Stimulated activated CD4-positive, alpha-beta T cell treated with anti-CD3 and anti-CD28 coated beads, Interleukin-15, amount 100 ng/mL, for 1 hour (primary cell): ENCODE measurements at regions not wholly inside any gene's neighbourhood (a gene's known extent, or its start where the extent isn't known, plus 50 kb on each side); places are given as distances from the start of the nearest gene placed in this dataset.
A peak's percentile ranks its signal among the peaks of the same experiment; 100 is the strongest.
"Not testable (repeated sequence)": the region's sequence is repeated elsewhere in the genome, so short reads cannot be mapped to it uniquely, and the experiment has no call there.

ENCODE experiments used
- DNase-seq, 2 donors: peaks; one replicate each; pipeline ENCODE4 v3.0.0-alpha.2; 2020; ENCODE audit warnings: low read depth in 1 of 2, low spot score in 1 of 2

DNA sequence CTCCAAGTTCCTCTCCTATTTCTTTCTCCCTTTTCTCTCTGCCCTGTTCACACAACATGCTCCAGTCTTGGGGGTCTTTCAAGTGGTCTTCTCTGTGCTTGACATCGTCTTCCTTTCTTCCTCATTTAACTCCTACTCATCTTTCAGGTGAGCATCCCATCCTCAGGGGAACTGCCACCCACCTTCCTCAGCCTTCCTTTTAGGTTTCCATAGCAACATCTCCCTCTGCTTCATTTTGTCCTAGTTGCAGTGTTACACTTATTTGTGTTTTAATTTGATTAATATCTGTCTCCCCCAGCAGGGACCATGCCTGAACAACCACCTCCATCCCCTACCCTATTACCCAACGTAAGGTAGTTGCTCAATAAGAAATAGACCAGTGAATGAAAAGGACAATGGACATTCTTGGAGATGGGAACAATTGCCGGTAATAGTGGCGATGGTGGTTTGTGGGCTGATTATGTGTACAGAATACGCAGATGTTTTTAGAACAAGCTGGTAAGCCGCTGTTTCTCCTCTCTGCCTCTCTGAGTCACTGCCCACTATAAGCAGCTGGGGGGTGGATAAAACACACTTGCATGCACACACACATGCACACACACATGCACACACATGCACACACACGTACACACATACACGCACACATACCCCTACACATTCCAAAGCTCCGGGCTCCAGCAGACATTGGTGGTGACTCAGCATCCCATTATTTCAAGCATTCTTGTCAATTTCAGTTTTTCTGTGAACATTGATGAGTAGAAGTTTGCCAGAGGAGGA is 251.6 kb downstream of the GATA3 start:
- DNase-seq = no peak

DNA sequence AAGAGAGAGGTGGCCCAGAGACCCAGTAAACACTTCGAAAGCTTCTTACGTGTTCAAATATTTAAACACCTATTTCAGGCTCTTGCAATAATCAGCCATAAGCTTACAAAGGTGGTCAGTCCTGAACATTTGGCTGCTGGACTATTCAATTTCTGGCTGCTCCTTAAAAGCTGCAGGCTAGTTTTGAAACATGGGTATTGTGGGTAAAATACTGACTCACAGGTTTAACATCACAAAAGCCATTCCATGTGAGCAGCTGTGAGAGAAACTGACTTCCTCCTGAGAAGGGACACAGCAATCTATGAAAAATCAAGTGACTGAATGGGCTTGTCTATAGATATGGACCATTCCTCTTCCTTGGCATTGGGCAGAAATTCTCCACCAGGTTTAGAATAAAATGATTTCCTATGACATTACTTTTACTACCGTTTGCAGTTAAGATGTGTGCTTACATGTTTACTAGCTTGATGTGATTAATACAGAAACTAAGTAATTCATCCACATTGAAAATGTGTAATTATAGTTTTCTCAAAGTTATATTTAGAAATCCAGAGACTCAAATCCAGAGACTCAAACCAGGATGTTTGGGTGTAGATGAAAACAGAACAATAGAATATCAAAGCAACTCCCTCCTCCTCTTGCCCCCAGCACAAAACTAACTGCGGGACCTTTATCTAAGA is 252.3 kb downstream of the GATA3 start:
- no peak for DNase-seq

GRCh38 chr10:8310930-8311329 is 256.4 kb downstream of the GATA3 start:
- DNase-seq = no peak

DNA sequence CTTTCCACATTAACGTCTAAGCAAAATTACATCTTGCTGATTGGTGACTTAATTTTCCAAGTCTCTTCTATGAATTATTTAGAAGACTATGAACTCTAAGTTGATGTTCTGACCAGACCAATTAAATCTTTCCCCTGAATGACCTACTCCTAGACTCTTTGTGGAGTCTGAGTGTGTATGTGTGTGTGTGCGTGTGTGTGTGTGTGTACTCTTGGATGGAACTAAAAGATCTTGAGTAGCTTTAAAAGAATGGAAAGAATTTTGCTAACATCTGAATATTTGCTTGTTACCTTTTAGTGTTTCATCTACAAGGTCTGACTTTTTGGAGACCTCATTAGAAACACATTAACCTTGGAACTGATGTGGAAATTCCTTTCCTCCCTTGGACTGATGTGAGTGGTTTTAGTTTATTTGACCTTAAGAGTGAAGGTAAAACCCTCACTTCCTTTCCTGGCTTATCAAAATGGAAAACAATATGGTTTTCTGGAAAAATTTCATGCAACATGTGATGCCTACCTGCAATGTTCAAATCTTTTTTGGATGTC is 257.1 kb downstream of the GATA3 start:
- no peak for DNase-seq

GRCh38 chr10:8312079-8312478 is 257.6 kb downstream of the GATA3 start:
- no peak for DNase-seq

DNA sequence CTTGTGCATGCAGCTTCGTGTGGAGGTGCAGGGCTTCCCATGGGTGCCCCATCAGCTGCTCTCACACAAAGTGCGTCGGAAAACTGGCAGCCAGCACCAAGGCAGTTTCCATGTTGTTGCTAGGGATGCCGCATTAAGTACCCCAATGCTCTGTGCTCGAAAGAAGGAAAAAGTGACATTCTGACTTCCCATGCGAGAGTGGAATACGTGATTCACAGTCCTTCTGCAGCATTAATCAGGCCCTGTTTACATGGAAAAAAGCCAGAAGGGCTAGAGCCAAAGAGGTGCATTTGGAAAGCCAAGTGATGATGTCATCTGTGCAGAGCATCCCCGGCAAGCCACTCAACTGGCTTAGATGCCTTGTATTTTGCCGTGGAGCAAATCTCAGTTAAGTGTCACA is 258.3 kb downstream of the GATA3 start:
- DNase-seq = no peak

DNA sequence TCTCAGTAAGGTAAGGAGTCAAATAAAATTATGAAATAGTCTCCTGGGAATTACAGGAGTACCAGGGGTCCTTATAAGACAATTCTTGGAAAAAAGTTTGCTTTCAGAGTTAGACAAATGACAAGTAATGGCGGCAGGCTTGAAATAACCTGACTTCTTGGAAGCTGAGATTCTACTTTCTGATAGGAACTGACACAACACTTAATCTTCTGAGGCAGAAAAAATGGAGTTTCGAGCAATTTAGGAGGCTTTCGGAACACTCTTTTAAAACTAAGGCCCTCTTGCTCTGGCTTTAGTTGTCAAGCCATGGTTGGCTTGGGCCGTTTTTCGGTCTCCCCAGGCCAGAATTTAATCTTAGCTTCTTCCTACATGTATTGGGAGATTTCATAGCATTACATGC is 260.0 kb downstream of the GATA3 start:
- DNase-seq = no peak

- no peak for DNase-seq
Observed at GRCh38 chr10:8315619-8316021, 261.1 kb downstream of the GATA3 start.

DNA sequence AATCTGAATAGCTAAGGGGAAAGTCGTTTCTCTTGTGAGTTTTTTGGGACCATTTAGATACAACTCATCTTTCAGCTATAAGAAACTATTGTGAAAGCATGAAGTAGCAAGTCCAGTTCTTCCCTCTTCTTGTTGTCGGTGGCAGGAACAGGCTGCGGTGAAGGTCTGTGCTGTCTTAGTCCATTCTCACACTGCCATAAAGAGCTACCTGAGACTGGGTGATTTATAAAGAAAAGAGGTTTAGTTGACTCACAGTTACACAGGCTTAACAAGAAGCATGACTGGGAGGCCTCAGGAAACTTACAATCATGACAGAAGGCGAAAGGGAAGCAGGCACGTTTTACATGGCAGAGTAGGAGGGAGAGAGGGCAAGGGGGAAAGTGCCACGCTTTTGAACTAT is 261.8 kb downstream of the GATA3 start:
- no peak for DNase-seq

GRCh38 chr10:8318429-8318828 is 263.9 kb downstream of the GATA3 start:
- not testable (repeated sequence) for DNase-seq

DNA sequence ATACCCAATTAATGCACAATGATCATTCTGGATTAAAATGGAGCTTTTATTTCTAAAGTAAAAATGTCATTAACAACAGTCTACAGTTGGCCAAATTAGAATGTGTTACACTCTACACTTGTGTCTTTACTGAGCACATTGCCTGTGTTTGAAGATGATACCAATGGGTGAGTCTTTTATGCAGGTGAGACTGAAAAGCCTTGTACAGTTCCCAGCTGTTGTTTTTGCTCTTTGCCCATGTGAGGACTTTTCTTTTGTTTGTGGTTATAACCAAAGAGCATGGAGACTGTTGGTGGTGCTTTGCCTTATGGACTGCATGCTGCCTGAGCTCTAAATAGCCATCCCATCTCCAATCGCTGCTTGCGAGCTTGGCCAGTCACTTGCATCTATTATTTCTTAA is 264.5 kb downstream of the GATA3 start:
- no peak for DNase-seq

DNA sequence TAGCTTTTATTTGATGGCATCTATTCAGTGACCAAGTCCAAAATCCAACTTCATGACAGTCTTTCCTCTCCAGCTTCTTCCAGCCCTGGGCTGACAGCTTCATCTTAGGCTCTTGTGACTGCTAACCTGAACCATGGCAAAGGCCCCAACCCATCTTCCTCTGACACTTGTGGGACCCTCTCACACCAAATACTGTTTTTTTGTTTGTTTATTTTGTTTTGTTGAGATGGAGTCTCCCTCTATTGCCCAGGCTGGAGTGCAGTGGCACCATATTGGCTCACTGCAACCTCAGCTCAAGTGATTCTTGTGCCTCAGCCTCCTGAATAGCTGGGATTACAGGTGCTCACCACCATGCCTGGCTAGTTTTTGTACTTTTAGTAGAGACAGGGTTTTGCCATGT is 265.2 kb downstream of the GATA3 start:
- no peak for DNase-seq

- no peak for DNase-seq
Observed at GRCh38 chr10:8321990-8322389, 267.5 kb downstream of the GATA3 start.

- no peak for DNase-seq
Observed at GRCh38 chr10:8323428-8324054, 269.1 kb downstream of the GATA3 start.

DNA sequence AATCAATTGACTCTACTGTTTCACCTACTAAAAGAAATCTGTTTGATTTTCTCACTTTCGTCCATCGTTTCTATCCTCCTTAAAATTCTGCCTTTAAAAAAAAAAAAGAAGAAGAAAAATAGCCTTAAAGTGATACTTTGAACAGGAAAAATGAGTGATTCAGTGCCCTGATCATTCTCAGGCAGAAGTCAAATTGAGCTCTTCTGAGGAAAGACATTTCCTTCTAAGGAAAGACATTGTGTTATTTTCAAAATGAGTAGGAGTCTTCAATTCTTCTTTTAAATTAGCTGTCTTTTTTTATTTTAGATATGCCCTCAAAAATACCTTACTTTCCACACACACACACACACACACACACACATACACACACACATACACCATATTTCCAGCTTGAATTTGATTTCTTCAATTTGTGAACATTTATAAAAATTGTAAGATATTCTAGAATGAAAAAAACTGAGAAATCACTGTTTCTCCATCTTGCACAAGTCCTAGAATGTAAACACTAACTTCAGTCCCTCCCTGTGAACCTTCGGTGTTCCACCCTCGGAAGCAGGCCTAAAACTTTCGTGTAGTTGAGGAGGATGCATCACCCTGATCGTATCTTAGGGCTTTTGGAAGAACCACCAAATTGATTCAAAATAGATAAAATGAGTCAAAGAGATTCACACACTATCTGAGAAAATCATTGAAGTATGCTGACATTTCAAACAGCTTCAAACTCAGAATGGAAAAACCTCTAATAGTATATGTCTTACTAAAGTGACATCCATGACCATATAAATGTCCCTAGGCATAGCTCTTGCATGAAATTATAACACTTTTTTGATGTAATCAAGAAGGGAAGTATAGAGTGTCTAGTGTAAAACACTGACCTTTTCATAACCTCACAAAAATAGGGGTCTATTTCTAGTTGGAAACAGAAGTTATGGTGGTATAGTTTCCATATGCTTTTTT is 270.8 kb downstream of the GATA3 start:
- DNase-seq = no peak

DNA sequence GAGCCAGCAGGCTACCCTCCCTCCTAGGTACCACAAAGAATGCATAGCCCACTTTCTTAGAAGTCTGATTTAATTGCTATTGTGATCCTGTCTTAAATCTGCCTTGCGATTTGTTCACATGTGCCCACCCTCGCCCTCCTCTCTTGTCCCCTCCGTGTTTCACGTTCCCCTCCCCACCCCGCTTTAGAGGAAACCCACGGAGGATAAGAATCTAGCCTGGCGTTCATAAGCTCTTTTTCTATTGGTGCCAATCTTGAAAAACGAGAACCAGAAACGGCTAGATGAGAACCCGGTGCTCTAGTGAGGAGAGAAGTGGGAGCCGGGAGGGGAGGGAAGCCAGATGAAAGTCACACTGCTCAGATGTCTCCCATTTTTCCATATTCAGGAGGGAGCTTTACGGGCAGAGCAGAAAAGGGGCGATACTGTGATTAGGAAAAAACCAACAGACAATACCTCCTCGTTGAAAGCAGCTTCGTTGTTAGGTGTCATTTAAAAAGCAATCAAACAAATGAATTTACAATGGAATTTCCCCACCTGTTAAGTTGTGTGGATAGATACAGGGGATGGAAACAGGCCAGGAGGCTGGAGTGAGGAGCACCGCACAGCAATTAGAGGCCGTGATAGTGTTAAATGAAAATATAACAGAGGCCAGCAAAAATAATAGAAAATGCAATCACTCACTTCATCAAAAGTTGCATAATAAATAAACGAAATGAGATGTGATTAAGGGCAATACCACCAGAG is 272.1 kb downstream of the GATA3 start:
- no peak for DNase-seq

- no peak for DNase-seq
Observed at GRCh38 chr10:8327140-8327423, 272.6 kb downstream of the GATA3 start.

DNA sequence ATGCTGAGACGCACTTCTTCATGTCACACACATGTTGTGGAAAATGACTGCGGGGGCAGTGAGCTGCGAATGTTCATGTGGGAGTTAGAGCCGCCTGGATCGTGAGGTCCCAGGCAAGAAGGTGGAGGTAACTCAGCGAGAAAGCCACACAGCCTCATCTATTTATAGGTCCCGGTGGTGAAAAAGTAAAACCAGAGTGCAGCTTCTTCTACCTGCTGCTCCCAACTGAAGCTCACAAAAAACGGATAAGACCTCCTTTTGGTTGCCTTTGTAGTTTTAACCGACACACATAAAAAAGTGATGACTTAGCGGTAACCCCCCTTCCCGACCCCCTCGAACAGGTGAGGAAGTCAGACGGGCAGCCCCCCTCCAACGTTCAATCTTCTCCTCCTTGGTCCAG is 276.9 kb downstream of the GATA3 start:
- DNase-seq = no peak

DNA sequence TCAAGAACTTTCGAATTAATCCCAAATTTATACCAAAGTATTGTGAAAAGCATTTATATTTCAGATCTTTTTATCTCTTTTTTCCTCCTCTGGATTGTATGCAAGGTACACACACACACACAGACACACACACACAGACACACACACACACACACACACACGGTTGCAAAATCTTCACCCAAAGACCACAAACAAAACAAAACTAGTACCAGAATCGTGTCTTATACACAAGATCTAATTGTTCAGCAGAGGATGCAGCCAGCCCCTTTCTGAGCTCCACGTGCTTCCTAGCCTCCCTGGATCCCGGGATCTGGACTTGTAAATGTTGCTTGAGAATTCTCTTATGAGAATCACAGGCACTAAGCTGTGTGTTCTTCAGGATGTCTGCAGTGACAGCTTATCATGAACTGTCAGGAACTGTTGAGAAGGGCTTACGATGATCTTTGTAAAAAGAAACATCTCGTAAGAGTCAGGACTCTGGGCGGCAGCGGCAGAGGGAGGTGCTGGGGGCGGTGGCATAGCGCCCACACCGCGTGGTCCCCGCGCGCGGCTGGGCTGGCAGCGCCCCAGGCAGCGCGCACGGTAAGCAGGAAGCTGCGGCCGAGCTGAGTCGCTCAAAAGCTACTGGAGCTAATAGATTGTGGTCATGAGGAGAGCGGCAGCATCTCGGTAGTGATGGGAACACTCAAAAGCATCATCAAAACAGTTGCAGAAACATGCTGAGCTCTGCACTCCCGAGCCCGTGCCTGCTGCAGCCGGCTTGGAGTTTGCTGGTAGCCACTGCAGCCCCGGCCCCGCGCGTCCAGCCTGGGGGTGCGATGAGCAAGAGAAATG is 277.6 kb downstream of the GATA3 start:
- peak; percentile 57 to 79 for DNase-seq

- DNase-seq = no peak
Observed at GRCh38 chr10:8332730-8333111, 278.2 kb downstream of the GATA3 start.
